Occipital lobe (tissue), 1 donor: ENCODE measurements at regions not wholly inside any gene's neighbourhood (a gene's known extent, or its start where the extent isn't known, plus 50 kb on each side); places are given as distances from the start of the nearest gene placed in this dataset.

Source experiments
- DNase-seq: peaks from one replicate; lab custom pipeline; 2025; lab: John Stamatoyannopoulos, UW

- DNase-seq = no peak
These were observed 268.7 kb upstream of the TCF4 start for GRCh38 chr18:55856679-55857078.

- no peak for DNase-seq
These were observed 268.2 kb upstream of the TCF4 start for GRCh38 chr18:55856229-55856628.

- no peak for DNase-seq
These were observed 265.3 kb upstream of the TCF4 start for GRCh38 chr18:55853268-55853667.

GRCh38 chr18:55850904-55851303 lies 262.9 kb upstream of the TCF4 start:
- no peak for DNase-seq

- DNase-seq = no peak
These were observed 261.4 kb upstream of the TCF4 start for GRCh38 chr18:55849391-55849790.

- DNase-seq = no peak
These were observed 260.0 kb upstream of the TCF4 start for GRCh38 chr18:55847960-55848359.

GRCh38 chr18:55845221-55845620 lies 257.2 kb upstream of the TCF4 start:
- no peak for DNase-seq

- no peak for DNase-seq
These were observed 256.4 kb upstream of the TCF4 start for GRCh38 chr18:55844382-55844781.

GRCh38 chr18:55841314-55841713 lies 253.3 kb upstream of the TCF4 start:
- no peak for DNase-seq

GRCh38 chr18:55840601-55841170 lies 252.7 kb upstream of the TCF4 start:
- DNase-seq = no peak

- DNase-seq = no peak
These were observed 251.4 kb upstream of the TCF4 start for GRCh38 chr18:55839343-55839742.

- DNase-seq = no peak
These were observed 250.8 kb upstream of the TCF4 start for GRCh38 chr18:55838841-55839240.

GRCh38 chr18:55838319-55838718 lies 250.3 kb upstream of the TCF4 start:
- DNase-seq = no peak

- no peak for DNase-seq
These were observed 245.6 kb upstream of the TCF4 start for GRCh38 chr18:55833543-55833942.

GRCh38 chr18:55830544-55830943 lies 242.6 kb upstream of the TCF4 start:
- DNase-seq = no peak

- no peak for DNase-seq
These were observed 233.2 kb upstream of the TCF4 start for GRCh38 chr18:55821219-55821618.

- no peak for DNase-seq
These were observed 231.5 kb upstream of the TCF4 start for GRCh38 chr18:55819448-55819847.

GRCh38 chr18:55818284-55818683 lies 230.3 kb upstream of the TCF4 start:
- DNase-seq = no peak

- no peak for DNase-seq
These were observed 223.9 kb upstream of the TCF4 start for GRCh38 chr18:55811925-55812324.

GRCh38 chr18:55805666-55806065 lies 217.7 kb upstream of the TCF4 start:
- no peak for DNase-seq

GRCh38 chr18:55795101-55795669 lies 207.2 kb upstream of the TCF4 start:
- no peak for DNase-seq

GRCh38 chr18:55794288-55795052 lies 206.5 kb upstream of the TCF4 start:
- DNase-seq = no peak

GRCh38 chr18:55790296-55790695 lies 202.3 kb upstream of the TCF4 start:
- no peak for DNase-seq
